A549 (cell line): ENCODE measurements at regions not wholly inside any gene's neighbourhood (a gene's known extent, or its start where the extent isn't known, plus 50 kb on each side); places are given as distances from the start of the nearest gene placed in this dataset.

Source experiments
- ATAC-seq, 2 experiments: fragments of 200-7000 bp in 1 of 2; fragments of >200 bp in 1 of 2; cut with Nextera tagmentation in 1 of 2; cut with Tn5 transposase in 1 of 2; 3 replicates each; pipeline versions ENCODE4 v1.8.0 to v1.9.1; 2018 to 2020; ENCODE audit warnings: mild to moderate bottlenecking in 1 of 2, moderate library complexity in 1 of 2
- CTCF ChIA-PET: fragments of 300-600 bp; sonication (Branson Sonifier 250); formaldehyde crosslinking; extraction: SDS; loops from one replicate; lab custom pipeline; 2021; ENCODE audit warnings: antibody characterized with exemption, inconsistent platforms; lab: Yijun Ruan, JAX
- POLR2A ChIA-PET: fragments of 350-600 bp; formaldehyde crosslinking; extraction: SDS; loops from one replicate; lab custom pipeline; 2021; ENCODE audit warnings: antibody characterized with exemption, inconsistent platforms; lab: Yijun Ruan, JAX
- DNase-seq, 2 experiments: peaks; one replicate each; pipeline versions ENCODE4 v3.0.0 to v3.0.0-alpha.2; 2011 to 2016; ENCODE audit warnings: low read depth in 1 of 2, low spot score in 1 of 2
- FAIRE-seq: peaks from 2 replicates; lab custom pipeline; 2011; peaks lifted over from hg19 to GRCh38; lab: Jason Lieb, UNC
- H3K27ac ChIP-seq, 2 experiments: fragments of >200 bp; sonication (Bioruptor Twin); formaldehyde crosslinking; 3 replicates each; pipeline ENCODE4 v1.5.1; 2016 to 2017
- H3K4me1 ChIP-seq: fragments of >200 bp; sonication (Bioruptor Twin); formaldehyde crosslinking; 3 replicates; pipeline ENCODE4 v1.6.1; 2016
- H3K4me2 ChIP-seq: fragments of >200 bp; sonication (Bioruptor Twin); formaldehyde crosslinking; 3 replicates; pipeline ENCODE4 v1.6.1; 2016
- H3K4me3 ChIP-seq: fragments of >200 bp; sonication (Bioruptor Twin); formaldehyde crosslinking; 3 replicates; pipeline ENCODE4 v1.5.1; 2016
- H3K9me3 ChIP-seq: fragments of >200 bp; sonication (Bioruptor Twin); formaldehyde crosslinking; 3 replicates; pipeline ENCODE4 v1.6.1; 2016
- BHLHE40 ChIP-seq: IDR thresholded peaks from 2 replicates; pipeline ENCODE4 v1.6.1; 2012; ENCODE audit warnings: low read depth, low read length, inconsistent platforms
- CEBPB ChIP-seq, 2 experiments: fragments of >200 bp in 1 of 2; sonication (Bioruptor Twin) in 1 of 2; formaldehyde crosslinking in 1 of 2; IDR thresholded peaks; 2 replicates each; pipeline ENCODE4 v1.6.1; 2012 to 2016
- EHF ChIP-seq: fragments of 250-450 bp; sonication (Bioruptor Pico); IDR thresholded peaks from 2 replicates; pipeline ENCODE4 v1.5.0; 2020; ENCODE audit warnings: mild to moderate bottlenecking
- EHMT2 ChIP-seq: fragments of 200-600 bp; sonication (generic); IDR thresholded peaks from 2 replicates; pipeline ENCODE4 v1.6.1; 2016; ENCODE audit warnings: antibody characterized with exemption, low read depth, mild to moderate bottlenecking, moderate library complexity
- ESRRA ChIP-seq: fragments of 150-350 bp; IDR thresholded peaks from 2 replicates; pipeline ENCODE4 v1.6.1; 2014; ENCODE audit warnings: mild to moderate bottlenecking, low read length, borderline replicate concordance
- FOSL2 ChIP-seq, 2 experiments: fragments of 450-650 bp in 1 of 2; fragments of >200 bp in 1 of 2; sonication (Bioruptor Twin) in 1 of 2; formaldehyde crosslinking; IDR thresholded peaks; 2 replicates each; pipeline versions ENCODE4 v1.5.0 to v1.6.1; 2016 to 2020; ENCODE audit warnings: mild to moderate bottlenecking in 1 of 2, moderate library complexity in 1 of 2
- HOXA7 ChIP-seq: fragments of 250-450 bp; sonication (Bioruptor Pico); IDR thresholded peaks from 2 replicates; pipeline ENCODE4 v1.5.0; 2020; ENCODE audit warnings: mild to moderate bottlenecking, moderate library complexity
- HOXB5 ChIP-seq: fragments of 250-450 bp; sonication (Bioruptor Pico); IDR thresholded peaks from 2 replicates; pipeline ENCODE4 v1.5.0; 2020; ENCODE audit warnings: mild to moderate bottlenecking, moderate library complexity
- JUN ChIP-seq, 2 experiments: fragments of >200 bp; sonication (Bioruptor Twin); formaldehyde crosslinking; IDR thresholded peaks; 2 replicates in 1 of 2; 3 replicates in 1 of 2; pipeline ENCODE4 v1.6.1; 2016 to 2017
- KDM1A ChIP-seq: fragments of 200-600 bp; sonication (generic); IDR thresholded peaks from 2 replicates; pipeline ENCODE4 v1.6.1; 2016; ENCODE audit warnings: low read depth, mild to moderate bottlenecking
- MYC ChIP-seq: IDR thresholded peaks from 2 replicates; pipeline ENCODE4 v1.6.1; 2012; ENCODE audit warnings: mild to moderate bottlenecking, inconsistent platforms, low read length, improper control_type of control experiment, borderline replicate concordance
- NPAS2 ChIP-seq: fragments of 250-450 bp; sonication (Bioruptor Pico); IDR thresholded peaks from 2 replicates; pipeline ENCODE4 v1.8.0; 2022; ENCODE audit warnings: mild to moderate bottlenecking, moderate library complexity, borderline replicate concordance
- RAD21 ChIP-seq, 2 experiments: fragments of >200 bp in 1 of 2; sonication (Bioruptor Twin) in 1 of 2; formaldehyde crosslinking in 1 of 2; IDR thresholded peaks in 1 of 2; conservative IDR thresholded peaks in 1 of 2; 2 replicates in 1 of 2; 3 replicates in 1 of 2; pipeline ENCODE4 v1.6.1; 2012 to 2018; ENCODE audit warnings: inconsistent platforms in 1 of 2
- RARB ChIP-seq: fragments of 250-450 bp; sonication (Bioruptor Pico); IDR thresholded peaks from 2 replicates; pipeline ENCODE4 v1.8.0; 2021; ENCODE audit warnings: mild to moderate bottlenecking, moderate library complexity
- RCOR1 ChIP-seq: fragments of 150-350 bp; IDR thresholded peaks from 2 replicates; pipeline ENCODE4 v1.6.1; 2014; ENCODE audit warnings: antibody characterized with exemption, low read length, low read depth
- TP53 ChIP-seq: fragments of 250-450 bp; sonication (Bioruptor Pico); IDR thresholded peaks from 2 replicates; pipeline ENCODE4 v1.5.0; 2021; ENCODE audit warnings: mild to moderate bottlenecking, moderate library complexity
- ZNF302 ChIP-seq: fragments of 250-450 bp; sonication (Bioruptor Pico); IDR thresholded peaks from 2 replicates; pipeline ENCODE4 v1.9.0; 2021; ENCODE audit warnings: inconsistent platforms, mild to moderate bottlenecking, moderate library complexity
- ZSCAN20 ChIP-seq: fragments of 250-450 bp; sonication (Bioruptor Pico); IDR thresholded peaks from 2 replicates; pipeline ENCODE4 v1.8.0; 2022; ENCODE audit warnings: mild to moderate bottlenecking, moderate library complexity
- WGBS: methylation state at CpG from one replicate; pipeline ENCODE4 v1.1.6; 2017; ENCODE audit errors: missing lambda C conversion rate; 5-methylcytosine and 5-hydroxymethylcytosine counted together
- TF ChIP-seq, protein P1 (sequence below): fragments of 250-450 bp; sonication (Bioruptor Pico); IDR thresholded peaks from 2 replicates; pipeline ENCODE4 v1.5.0; 2020; ENCODE audit warnings: low read depth, mild to moderate bottlenecking, moderate library complexity
- TF ChIP-seq, protein P2 (sequence below): fragments of >200 bp; sonication (Bioruptor Twin); formaldehyde crosslinking; IDR thresholded peaks from 2 replicates; pipeline ENCODE4 v1.6.1; 2016
- TF ChIP-seq, protein P3 (sequence below): IDR thresholded peaks from 2 replicates; pipeline ENCODE4 v1.6.1; 2012
- TF ChIP-seq, protein P4 (sequence below): fragments of 200-600 bp; sonication (generic); IDR thresholded peaks from 2 replicates; pipeline ENCODE4 v1.6.1; 2016; ENCODE audit warnings: antibody characterized with exemption, mild to moderate bottlenecking, moderate library complexity

DNA sequence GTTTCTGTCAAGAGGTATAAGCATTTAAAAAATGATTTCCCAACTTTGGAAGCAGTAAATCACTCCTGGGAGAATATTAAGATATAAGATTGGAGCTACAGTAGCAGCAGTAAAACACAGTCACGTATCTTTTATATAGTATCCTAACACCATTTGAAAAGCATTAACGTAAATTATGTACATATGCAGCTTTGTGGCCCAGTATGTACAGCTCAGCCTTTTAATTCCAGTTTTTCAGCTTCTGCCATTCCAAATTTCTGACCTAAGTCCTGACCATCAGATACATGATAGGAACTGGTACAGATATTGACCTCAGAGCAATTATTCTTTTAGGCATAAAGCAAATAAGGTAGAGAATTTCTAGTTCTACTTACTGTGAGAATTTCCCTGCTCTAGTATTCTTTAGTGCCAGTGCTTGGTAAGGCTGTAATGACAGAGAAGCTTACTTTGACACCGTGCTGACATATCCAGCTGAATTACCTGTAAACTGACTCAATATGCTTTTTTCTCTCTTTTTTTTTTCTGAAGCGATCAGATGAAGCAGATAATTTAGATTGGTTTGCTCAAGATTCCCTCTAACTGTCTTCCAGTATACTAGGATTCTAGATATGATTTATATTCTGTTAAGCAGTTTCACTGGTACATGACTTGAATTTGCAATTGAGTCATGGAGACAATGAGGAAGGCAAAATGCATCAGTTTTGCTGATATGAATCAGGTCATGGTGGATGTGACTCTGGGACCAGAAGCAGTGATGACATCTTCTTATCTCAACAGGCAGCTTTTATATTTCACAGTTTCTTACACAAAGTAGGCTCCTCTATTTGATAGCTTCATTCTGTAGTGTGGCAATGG is 703.6 kb downstream of the SLITRK6 start:
- no peak for FAIRE-seq
- WGBS, result 55% methylated on average over 4 of the region's 4 CpGs
- Histone ChIP-seq H3K4me2 (no peak overlapping the region), H3K27ac (no peak overlapping the region), H3K9me3 (no peaks in the 10 kb centered on the region), H3K4me1 (no peaks in the 10 kb centered on the region), H3K4me3 (no peak overlapping the region)
- no peak for ATAC-seq
- POLR2A ChIA-PET, result no interaction called here
- no peak for DNase-seq
- CTCF ChIA-PET, result no interaction called here
- TF ChIP-seq ZSCAN20 (CRISPR knock-in tag) (no peak), FOSL2 (IDR thresholded peaks at IDR 0.05) (no peak), FOSL2 (CRISPR knock-in tag; IDR thresholded peaks at IDR 0.05) (no peak), BHLHE40 (no peak), HOXA7 (CRISPR knock-in tag) (no peak), JUN (IDR thresholded peaks at IDR 0.05) (no peak), TP53 (no peak), RARB (no peak), MYC (no peak), RAD21 (conservative IDR thresholded peaks at IDR 0.05 in 1 of 2, IDR thresholded peaks at IDR 0.05 in 1 of 2) (no peak), EHMT2 (no peak), KDM1A (no peak), CEBPB (IDR thresholded peaks at IDR 0.05) (no peak), ZNF302 (CRISPR knock-in tag) (no peak), HOXB5 (CRISPR knock-in tag) (no peak)
- TF ChIP-seq, protein P1, sequence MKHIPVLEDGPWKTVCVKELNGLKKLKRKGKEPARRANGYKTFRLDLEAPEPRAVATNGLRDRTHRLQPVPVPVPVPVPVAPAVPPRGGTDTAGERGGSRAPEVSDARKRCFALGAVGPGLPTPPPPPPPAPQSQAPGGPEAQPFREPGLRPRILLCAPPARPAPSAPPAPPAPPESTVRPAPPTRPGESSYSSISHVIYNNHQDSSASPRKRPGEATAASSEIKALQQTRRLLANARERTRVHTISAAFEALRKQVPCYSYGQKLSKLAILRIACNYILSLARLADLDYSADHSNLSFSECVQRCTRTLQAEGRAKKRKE, result no peak
- TF ChIP-seq, protein P2, sequence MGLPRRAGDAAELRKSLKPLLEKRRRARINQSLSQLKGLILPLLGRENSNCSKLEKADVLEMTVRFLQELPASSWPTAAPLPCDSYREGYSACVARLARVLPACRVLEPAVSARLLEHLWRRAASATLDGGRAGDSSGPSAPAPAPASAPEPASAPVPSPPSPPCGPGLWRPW, result no peak
- TF ChIP-seq, protein P3, sequence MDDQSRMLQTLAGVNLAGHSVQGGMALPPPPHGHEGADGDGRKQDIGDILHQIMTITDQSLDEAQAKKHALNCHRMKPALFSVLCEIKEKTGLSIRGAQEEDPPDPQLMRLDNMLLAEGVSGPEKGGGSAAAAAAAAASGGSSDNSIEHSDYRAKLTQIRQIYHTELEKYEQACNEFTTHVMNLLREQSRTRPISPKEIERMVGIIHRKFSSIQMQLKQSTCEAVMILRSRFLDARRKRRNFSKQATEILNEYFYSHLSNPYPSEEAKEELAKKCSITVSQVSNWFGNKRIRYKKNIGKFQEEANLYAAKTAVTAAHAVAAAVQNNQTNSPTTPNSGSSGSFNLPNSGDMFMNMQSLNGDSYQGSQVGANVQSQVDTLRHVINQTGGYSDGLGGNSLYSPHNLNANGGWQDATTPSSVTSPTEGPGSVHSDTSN, result no peak

DNA sequence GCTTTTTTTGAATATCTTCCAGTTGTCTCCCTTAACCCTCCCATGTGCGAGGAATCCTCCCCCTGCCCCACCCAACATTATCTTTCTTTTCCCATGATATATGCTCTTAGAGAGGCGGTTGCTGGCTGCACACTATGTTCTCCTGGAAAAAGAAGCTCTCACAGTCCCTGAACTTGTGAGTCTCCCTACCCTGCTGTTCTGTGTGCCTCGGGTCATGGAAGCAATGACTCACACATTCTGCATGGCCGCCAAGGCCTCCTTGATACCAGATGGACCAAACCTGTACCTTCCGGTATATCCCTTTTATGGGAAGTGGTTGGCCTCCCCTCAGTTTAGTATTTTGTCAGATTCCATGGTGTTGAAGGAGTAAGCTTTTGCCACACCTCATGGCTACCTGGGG is 705.4 kb downstream of the SLITRK6 start:
- Histone ChIP-seq H3K4me1 (no peaks in the 10 kb centered on the region), H3K4me3 (no peak overlapping the region), H3K27ac (no peak overlapping the region), H3K4me2 (no peak overlapping the region), H3K9me3 (no peaks in the 10 kb centered on the region)
- ATAC-seq, result no peak
- DNase-seq, result no peak
- CTCF ChIA-PET, result no interaction called here
- POLR2A ChIA-PET, result no interaction called here
- no peak for FAIRE-seq
- TF ChIP-seq ESRRA (no peak), NPAS2 (CRISPR knock-in tag) (no peak), HOXB5 (CRISPR knock-in tag) (no peak), EHF (CRISPR knock-in tag) (no peak), RCOR1 (no peak)
- TF ChIP-seq, protein P4, sequence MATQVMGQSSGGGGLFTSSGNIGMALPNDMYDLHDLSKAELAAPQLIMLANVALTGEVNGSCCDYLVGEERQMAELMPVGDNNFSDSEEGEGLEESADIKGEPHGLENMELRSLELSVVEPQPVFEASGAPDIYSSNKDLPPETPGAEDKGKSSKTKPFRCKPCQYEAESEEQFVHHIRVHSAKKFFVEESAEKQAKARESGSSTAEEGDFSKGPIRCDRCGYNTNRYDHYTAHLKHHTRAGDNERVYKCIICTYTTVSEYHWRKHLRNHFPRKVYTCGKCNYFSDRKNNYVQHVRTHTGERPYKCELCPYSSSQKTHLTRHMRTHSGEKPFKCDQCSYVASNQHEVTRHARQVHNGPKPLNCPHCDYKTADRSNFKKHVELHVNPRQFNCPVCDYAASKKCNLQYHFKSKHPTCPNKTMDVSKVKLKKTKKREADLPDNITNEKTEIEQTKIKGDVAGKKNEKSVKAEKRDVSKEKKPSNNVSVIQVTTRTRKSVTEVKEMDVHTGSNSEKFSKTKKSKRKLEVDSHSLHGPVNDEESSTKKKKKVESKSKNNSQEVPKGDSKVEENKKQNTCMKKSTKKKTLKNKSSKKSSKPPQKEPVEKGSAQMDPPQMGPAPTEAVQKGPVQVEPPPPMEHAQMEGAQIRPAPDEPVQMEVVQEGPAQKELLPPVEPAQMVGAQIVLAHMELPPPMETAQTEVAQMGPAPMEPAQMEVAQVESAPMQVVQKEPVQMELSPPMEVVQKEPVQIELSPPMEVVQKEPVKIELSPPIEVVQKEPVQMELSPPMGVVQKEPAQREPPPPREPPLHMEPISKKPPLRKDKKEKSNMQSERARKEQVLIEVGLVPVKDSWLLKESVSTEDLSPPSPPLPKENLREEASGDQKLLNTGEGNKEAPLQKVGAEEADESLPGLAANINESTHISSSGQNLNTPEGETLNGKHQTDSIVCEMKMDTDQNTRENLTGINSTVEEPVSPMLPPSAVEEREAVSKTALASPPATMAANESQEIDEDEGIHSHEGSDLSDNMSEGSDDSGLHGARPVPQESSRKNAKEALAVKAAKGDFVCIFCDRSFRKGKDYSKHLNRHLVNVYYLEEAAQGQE, result no peak
- 53% methylated on average over 4 of the region's 5 CpGs for WGBS
